AG10803 (cell line): ENCODE measurements at regions not wholly inside any gene's neighbourhood (a gene's known extent, or its start where the extent isn't known, plus 50 kb on each side); places are given as distances from the start of the nearest gene placed in this dataset.

ENCODE experiments used
- DNase-seq: peaks from one replicate; pipeline ENCODE4 v3.0.0; 2010; ENCODE audit warnings: low read depth
- H3K4me3 ChIP-seq: 2 replicates; pipeline ENCODE4 v1.5.1; 2011; ENCODE audit warnings: mild to moderate bottlenecking, low read length, control low read depth
- CTCF ChIP-seq: conservative IDR thresholded peaks from 2 replicates; pipeline ENCODE4 v1.5.1; 2011; ENCODE audit warnings: mild to moderate bottlenecking, low read length, control low read depth, inconsistent platforms

- no peak for TF ChIP-seq CTCF
- no peak for DNase-seq
- H3K4me3 ChIP-seq = no peak overlapping the region
Measured at GRCh38 chr22:34070531-34070930, 150.3 kb upstream of the LARGE1 start.

GRCh38 chr22:34072585-34072984 is 152.3 kb upstream of the LARGE1 start:
- DNase-seq = no peak
- TF ChIP-seq CTCF = no peak
- H3K4me3 ChIP-seq = no peak overlapping the region

- no peak for TF ChIP-seq CTCF
- H3K4me3 ChIP-seq = no peak overlapping the region
- peak; percentile 1 for DNase-seq
Measured at GRCh38 chr22:34080433-34080832, 160.2 kb upstream of the LARGE1 start.

DNA sequence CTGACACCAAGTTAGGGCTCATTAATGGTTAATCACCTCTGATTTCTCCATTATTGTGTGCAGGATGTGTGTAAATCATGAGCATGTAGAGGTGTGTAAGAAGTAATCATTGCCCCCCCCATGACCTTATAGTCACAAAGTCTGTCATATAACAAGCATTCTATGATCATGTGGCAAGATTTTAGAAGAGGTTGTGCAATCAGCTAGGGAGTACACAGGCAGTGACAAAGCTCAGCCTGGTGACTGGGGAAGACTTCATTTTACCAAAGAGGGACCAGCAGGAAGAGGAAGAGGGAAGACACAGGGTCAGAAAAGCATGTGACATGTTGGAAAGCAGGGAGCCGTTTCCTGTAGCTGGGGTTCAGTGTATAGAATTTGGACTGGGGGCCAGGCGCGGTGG is 176.5 kb upstream of the LARGE1 start:
- no peak for TF ChIP-seq CTCF
- no peak for DNase-seq
- H3K4me3 ChIP-seq = no peak overlapping the region

- no peak for TF ChIP-seq CTCF
- H3K4me3 ChIP-seq = no peak overlapping the region
Measured at GRCh38 chr22:34099278-34099677, 179.0 kb upstream of the LARGE1 start.

DNA sequence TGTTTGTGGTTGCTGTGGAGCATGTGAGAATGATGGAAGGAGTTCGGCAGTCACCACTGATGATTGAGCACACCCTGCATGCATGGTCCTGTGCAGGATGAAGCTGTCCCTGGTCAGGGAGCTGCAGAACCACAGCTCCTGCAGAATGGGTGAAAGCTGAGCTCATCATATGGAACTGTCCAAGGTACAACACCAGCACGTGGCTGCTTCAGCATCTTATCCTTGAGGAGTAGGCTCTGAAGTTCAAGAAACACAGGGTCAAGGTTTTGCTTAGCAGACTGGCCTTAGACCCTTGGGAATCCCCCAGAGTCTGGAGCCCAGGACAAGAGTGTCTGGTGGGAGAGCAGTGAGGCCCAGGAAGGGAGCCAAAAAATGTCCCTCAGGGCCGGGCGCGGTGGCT is 182.4 kb upstream of the LARGE1 start:
- DNase-seq = no peak
- TF ChIP-seq CTCF = no peak
- no peak overlapping the region for H3K4me3 ChIP-seq

More at GRCh38 chr22:34099278-34099677, 179.0 kb upstream of the LARGE1 start:
- DNase-seq = no peak

DNA sequence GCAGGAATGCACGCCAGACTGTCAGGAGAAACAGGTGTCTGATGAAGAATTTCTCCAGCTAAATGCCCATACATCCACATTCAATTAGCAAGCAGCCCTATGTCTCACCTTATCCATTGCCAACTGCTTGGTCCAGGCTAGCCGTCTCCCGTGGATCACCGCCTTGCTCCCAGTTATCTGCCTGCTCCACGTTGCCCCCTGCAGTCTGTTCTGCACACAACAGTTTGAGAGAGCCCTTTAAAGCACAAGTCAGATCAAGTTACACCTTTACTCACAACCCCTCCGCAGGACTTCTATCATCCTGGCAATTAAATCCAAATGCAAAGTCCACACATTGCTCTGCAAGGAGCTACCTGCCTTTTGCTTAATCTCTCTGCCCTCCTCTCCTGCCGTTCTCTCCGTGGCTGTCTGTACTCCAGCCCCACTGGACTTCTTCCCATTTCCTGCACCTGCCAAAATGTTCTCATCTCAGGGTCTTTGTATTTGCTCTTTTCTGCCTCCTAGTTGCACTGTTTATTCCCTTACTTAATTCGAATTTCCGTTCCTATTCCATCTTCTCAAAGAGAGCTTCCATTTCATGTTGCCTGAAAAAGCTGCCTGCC is 185.3 kb upstream of the LARGE1 start:
- TF ChIP-seq CTCF = peak; percentile 21
- no peak for DNase-seq
- no peak overlapping the region for H3K4me3 ChIP-seq
